ENCODE measurements at regions not wholly inside any gene's neighbourhood (a gene's known extent, or its start where the extent isn't known, plus 50 kb on each side); places are given as distances from the start of the nearest gene placed in this dataset.

DNA sequence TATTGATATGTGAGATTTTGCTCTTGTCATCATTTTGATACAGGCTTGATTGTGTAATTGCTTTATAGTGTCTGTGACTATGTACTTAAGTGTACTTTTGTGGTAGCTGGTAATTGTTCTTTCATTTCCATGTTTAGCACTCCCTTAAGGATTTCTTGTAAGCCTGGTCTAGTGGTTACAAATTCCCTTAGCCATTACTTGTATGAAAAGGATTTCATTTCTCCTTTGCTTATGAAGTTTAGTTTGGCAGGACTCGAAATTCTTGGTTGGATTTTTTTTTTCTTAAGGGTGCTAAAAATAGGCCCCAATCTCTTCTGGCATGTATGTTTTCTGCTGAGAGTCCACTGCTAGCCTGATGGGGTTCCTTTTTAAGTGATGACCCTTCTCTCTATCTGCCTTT, 346.8 kb downstream of the JRKL start:
- Histone ChIP-seq H2AFZ (ENCODE audit: low read depth, low read length) (no peak overlapping the region), H3K9me3 (replicated peaks; ENCODE audit: control insufficient read depth, insufficient read depth, low read depth, low read length) (no peaks in the 10 kb centered on the region), H3K4me1 (replicated peaks in 1 of 2; ENCODE audit: control insufficient read depth in 2 of 2, insufficient read depth in 2 of 2, low read length in 2 of 2) (no peaks in the 10 kb centered on the region), H3K4me2 (ENCODE audit: insufficient read depth, low read length) (no peak overlapping the region), H3K9ac (ENCODE audit: insufficient read depth in 1 of 2, low read depth in 2 of 2, low read length in 2 of 2) (no peak overlapping the region), H3K9me1 (ENCODE audit: control insufficient read depth, insufficient read depth, low read length) (no peaks in the 10 kb centered on the region), H3K27ac (ENCODE audit: extremely low read depth, low read depth, low read length) (no peak overlapping the region), H3K79me2 (ENCODE audit: control insufficient read depth, insufficient read depth, low read length) (no peaks in the 10 kb centered on the region), H3K4me3 (no peak overlapping the region), H3K36me3 (ENCODE audit: control insufficient read depth, insufficient read depth, low read length) (no peaks in the 10 kb centered on the region), H4K20me1 (replicated peaks; ENCODE audit: control insufficient read depth, insufficient read depth, low read length) (no peaks in the 10 kb centered on the region), H3K27me3 (ENCODE audit: control insufficient read depth in 2 of 2, insufficient read depth in 2 of 2, low read length in 2 of 2) (no peaks in the 10 kb centered on the region)
- DNase-seq (ENCODE audit: extremely low read depth in 1 of 4, low spot score in 3 of 4) (no peak), FAIRE-seq (no peak), ATAC-seq (no peak)
- in situ Hi-C loops (cut with MboI) (no loop called here), intact Hi-C loops (cut with micrococcal nuclease) (no loop called here)
- TF ChIP-seq TCF7L2 (IDR thresholded peaks at IDR 0.05; ENCODE audit: low read depth, low read length): no peak
- TF ChIP-seq HLTF (IDR thresholded peaks at IDR 0.05): no peak
- no peak for TF ChIP-seq JUND (IDR thresholded peaks at IDR 0.05; ENCODE audit: borderline replicate concordance, low read depth, low read length)
- TF ChIP-seq JUND (tag; IDR thresholded peaks at IDR 0.05; ENCODE audit: borderline replicate concordance, low read depth, low read length): no peak
- no peak for TF ChIP-seq KHSRP (IDR thresholded peaks at IDR 0.05)
- no peak for TF ChIP-seq MYC (IDR thresholded peaks at IDR 0.05; ENCODE audit: low read depth, low read length)
- TF ChIP-seq MYC (CRISPR knock-in tag; IDR thresholded peaks at IDR 0.05; ENCODE audit: borderline replicate concordance, low read depth): no peak
- no peak for TF ChIP-seq FOXA3 (CRISPR knock-in tag; conservative IDR thresholded peaks at IDR 0.05 in 1 of 2, IDR thresholded peaks at IDR 0.05 in 1 of 2)
- TF ChIP-seq ZNF121 (CRISPR knock-in tag; conservative IDR thresholded peaks at IDR 0.05): no peak
- TF ChIP-seq ZNF41 (CRISPR knock-in tag; conservative IDR thresholded peaks at IDR 0.05): no peak
- no peak for TF ChIP-seq BACH1 (tag; IDR thresholded peaks at IDR 0.05)
- TF ChIP-seq, protein P1, sequence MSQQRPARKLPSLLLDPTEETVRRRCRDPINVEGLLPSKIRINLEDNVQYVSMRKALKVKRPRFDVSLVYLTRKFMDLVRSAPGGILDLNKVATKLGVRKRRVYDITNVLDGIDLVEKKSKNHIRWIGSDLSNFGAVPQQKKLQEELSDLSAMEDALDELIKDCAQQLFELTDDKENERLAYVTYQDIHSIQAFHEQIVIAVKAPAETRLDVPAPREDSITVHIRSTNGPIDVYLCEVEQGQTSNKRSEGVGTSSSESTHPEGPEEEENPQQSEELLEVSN (IDR thresholded peaks at IDR 0.05; ENCODE audit: borderline replicate concordance in 1 of 2, extremely low read depth in 1 of 2, insufficient read depth in 1 of 2, insufficient read length in 1 of 2, low read depth in 1 of 2, low read length in 1 of 2, poor library complexity in 1 of 2, severe bottlenecking in 1 of 2): no peak
- ChIA-PET POLR2A (no interaction called here), CTCF (ENCODE audit: low intra/inter-chr PET ratio) (no interaction called here)
- 5% methylated on average over 1 of the region's 1 CpG for WGBS (ENCODE audit: insufficient coverage, low coverage, missing lambda C conversion rate)
- no TSS peak for BruUV-seq (replicated peaks)

All from K562 (cell line).